H9 (cell line): ENCODE measurements at regions not wholly inside any gene's neighbourhood (a gene's known extent, or its start where the extent isn't known, plus 50 kb on each side); places are given as distances from the start of the nearest gene placed in this dataset.

Source experiments
- DNase-seq: peaks from one replicate; pipeline ENCODE4 v3.0.0-alpha.2; 2017
- H2AFZ ChIP-seq: one replicate; pipeline ENCODE4 v1.6.1; 2013; ENCODE audit warnings: mild to moderate bottlenecking, low read length, control low read depth, moderate library complexity
- H2AK5ac ChIP-seq: 2 replicates; pipeline ENCODE4 v1.6.1; 2013; ENCODE audit warnings: low read length, control low read depth, mixed read lengths; ENCODE audit not compliant: insufficient read length
- H2BK120ac ChIP-seq: one replicate; pipeline ENCODE4 v1.6.1; 2013; ENCODE audit warnings: low read depth, mild to moderate bottlenecking, low read length, control low read depth, inconsistent platforms; ENCODE audit not compliant: poor library complexity, severe bottlenecking
- H2BK12ac ChIP-seq: 2 replicates; pipeline ENCODE4 v1.6.1; 2013; ENCODE audit warnings: low read length, control low read depth, mixed read lengths, low read depth; ENCODE audit not compliant: insufficient read length
- H2BK15ac ChIP-seq: 2 replicates; pipeline ENCODE4 v1.6.1; 2013; ENCODE audit warnings: low read depth, low read length, control low read depth
- H2BK20ac ChIP-seq: one replicate; pipeline ENCODE4 v1.6.1; 2013; ENCODE audit warnings: low read depth, mild to moderate bottlenecking, low read length, control low read depth, inconsistent platforms; ENCODE audit not compliant: poor library complexity, severe bottlenecking
- H2BK5ac ChIP-seq: 2 replicates; pipeline ENCODE4 v1.6.1; 2013; ENCODE audit warnings: low read length, control low read depth, mixed read lengths; ENCODE audit not compliant: insufficient read length
- H3K14ac ChIP-seq: 2 replicates; pipeline ENCODE4 v1.6.1; 2013; ENCODE audit warnings: low read length, control low read depth; ENCODE audit not compliant: insufficient read depth
- H3K18ac ChIP-seq: 2 replicates; pipeline ENCODE4 v1.6.1; 2013; ENCODE audit warnings: low read depth, mild to moderate bottlenecking, mixed read lengths, low read length, control low read depth; ENCODE audit not compliant: insufficient read length
- H3K23ac ChIP-seq: 2 replicates; pipeline ENCODE4 v1.6.1; 2013; ENCODE audit warnings: low read length, control low read depth, mixed read lengths, low read depth; ENCODE audit not compliant: insufficient read length
- H3K23me2 ChIP-seq: 2 replicates; pipeline ENCODE4 v1.6.1; 2013; ENCODE audit warnings: low read depth, mild to moderate bottlenecking, mixed read lengths, low read length, control low read depth; ENCODE audit not compliant: insufficient read length, poor library complexity, severe bottlenecking
- H3K27ac ChIP-seq: 2 replicates; pipeline ENCODE4 v1.5.1; 2013; ENCODE audit warnings: low read length, control low read depth, mixed read lengths, low read depth; ENCODE audit not compliant: insufficient read length
- H3K27me3 ChIP-seq: 2 replicates; pipeline ENCODE4 v1.6.1; 2013; ENCODE audit warnings: low read length, control low read depth, inconsistent platforms; ENCODE audit not compliant: insufficient read depth
- H3K4ac ChIP-seq: 2 replicates; pipeline ENCODE4 v1.6.1; 2013; ENCODE audit warnings: low read depth, mild to moderate bottlenecking, control low read depth, inconsistent platforms, low read length, moderate library complexity
- H3K4me1 ChIP-seq: 2 replicates; pipeline ENCODE4 v1.6.1; 2013; ENCODE audit warnings: low read length, control low read depth, inconsistent platforms; ENCODE audit not compliant: insufficient read depth
- H3K4me2 ChIP-seq: 2 replicates; pipeline ENCODE4 v1.6.1; 2013; ENCODE audit warnings: low read length, control low read depth, mixed read lengths; ENCODE audit not compliant: insufficient read length, insufficient read depth
- H3K56ac ChIP-seq: 2 replicates; pipeline ENCODE4 v1.6.1; 2013; ENCODE audit warnings: low read depth, mild to moderate bottlenecking, mixed read lengths, low read length, control low read depth; ENCODE audit not compliant: insufficient read length
- H3K79me1 ChIP-seq: 2 replicates; pipeline ENCODE4 v1.6.1; 2013; ENCODE audit warnings: low read depth, mild to moderate bottlenecking, moderate library complexity, low read length, control low read depth, inconsistent platforms; ENCODE audit not compliant: insufficient read depth, poor library complexity, severe bottlenecking
- H3K79me2 ChIP-seq: 2 replicates; pipeline ENCODE4 v1.6.1; 2013; ENCODE audit warnings: low read length, control low read depth, inconsistent platforms; ENCODE audit not compliant: insufficient read depth
- H3K9ac ChIP-seq: 2 replicates; pipeline ENCODE4 v1.6.1; 2013; ENCODE audit warnings: low read length, control low read depth, mixed read lengths; ENCODE audit not compliant: insufficient read length; ENCODE audit errors: extremely low read depth
- H3K9me3 ChIP-seq: one replicate; pipeline ENCODE4 v1.6.1; 2013; ENCODE audit warnings: low read depth, low read length, inconsistent platforms; ENCODE audit not compliant: control insufficient read depth
- H3T11ph ChIP-seq: one replicate; pipeline ENCODE4 v1.6.1; 2013; ENCODE audit warnings: mild to moderate bottlenecking, low read length, control low read depth, inconsistent platforms
- H4K20me1 ChIP-seq: one replicate; pipeline ENCODE4 v1.6.1; 2013; ENCODE audit not compliant: control insufficient read depth, insufficient read length, insufficient read depth
- H4K5ac ChIP-seq: 2 replicates; pipeline ENCODE4 v1.6.1; 2013; ENCODE audit warnings: low read depth, mild to moderate bottlenecking, mixed read lengths, low read length, control low read depth; ENCODE audit not compliant: insufficient read length
- H4K8ac ChIP-seq: replicated peaks from 2 replicates; pipeline ENCODE4 v1.6.1; 2013; ENCODE audit warnings: low read length, control low read depth, mixed read lengths, low read depth; ENCODE audit not compliant: insufficient read length
- H4K91ac ChIP-seq: 2 replicates; pipeline ENCODE4 v1.6.1; 2013; ENCODE audit warnings: low read depth, mild to moderate bottlenecking, moderate library complexity, mixed read lengths, low read length, control low read depth; ENCODE audit not compliant: insufficient read length
- H3K27ac Mint-ChIP-seq, 3 experiments: 2 replicates in 2 of 3; 3 replicates in 1 of 3; pipeline ENCODE4 v1.8.0; 2020 to 2021; ENCODE audit warnings: mixed read lengths in 3 of 3, mild to moderate bottlenecking in 1 of 3, moderate library complexity in 1 of 3
- H3K27me3 Mint-ChIP-seq: 2 replicates; pipeline ENCODE4 v1.8.0; 2021; ENCODE audit warnings: low read depth, mild to moderate bottlenecking, moderate library complexity, mixed read lengths
- H3K36me3 Mint-ChIP-seq, 3 experiments: 2 replicates in 2 of 3; 3 replicates in 1 of 3; pipeline ENCODE4 v1.8.0; 2020 to 2021; ENCODE audit warnings: low read depth in 3 of 3, mixed read lengths in 3 of 3; ENCODE audit not compliant: insufficient read depth in 1 of 3
- H3K4me1 Mint-ChIP-seq, 2 experiments: 2 replicates each; pipeline ENCODE4 v1.8.0; 2020; ENCODE audit warnings: mixed read lengths in 2 of 2
- H3K4me3 Mint-ChIP-seq, 2 experiments: 2 replicates in 1 of 2; 3 replicates in 1 of 2; pipeline ENCODE4 v1.8.0; 2020 to 2021; ENCODE audit warnings: mild to moderate bottlenecking in 2 of 2, mixed read lengths in 2 of 2, moderate library complexity in 1 of 2
- H3K9me3 Mint-ChIP-seq, 2 experiments: 2 replicates in 1 of 2; 3 replicates in 1 of 2; pipeline ENCODE4 v1.8.0; 2020; ENCODE audit warnings: mild to moderate bottlenecking in 2 of 2, mixed read lengths in 2 of 2, moderate library complexity in 1 of 2
- WGBS: extraction: QIAGEN DNeasy Blood & Tissue Kit; methylation state at CpG from one replicate; pipeline ENCODE4 v1.1.7; 2013; ENCODE audit warnings: missing lambda C conversion rate, low lambda C conversion rate, mixed read lengths; ENCODE audit not compliant: insufficient read length; ENCODE audit errors: extremely low coverage; 5-methylcytosine and 5-hydroxymethylcytosine counted together
- TF ChIP-seq, protein P1 (sequence below): fragments of 200-600 bp; sonication (generic); conservative IDR thresholded peaks from 3 replicates; pipeline ENCODE4 v1.8.0; 2021; ENCODE audit warnings: antibody characterized with exemption, mild to moderate bottlenecking

DNA sequence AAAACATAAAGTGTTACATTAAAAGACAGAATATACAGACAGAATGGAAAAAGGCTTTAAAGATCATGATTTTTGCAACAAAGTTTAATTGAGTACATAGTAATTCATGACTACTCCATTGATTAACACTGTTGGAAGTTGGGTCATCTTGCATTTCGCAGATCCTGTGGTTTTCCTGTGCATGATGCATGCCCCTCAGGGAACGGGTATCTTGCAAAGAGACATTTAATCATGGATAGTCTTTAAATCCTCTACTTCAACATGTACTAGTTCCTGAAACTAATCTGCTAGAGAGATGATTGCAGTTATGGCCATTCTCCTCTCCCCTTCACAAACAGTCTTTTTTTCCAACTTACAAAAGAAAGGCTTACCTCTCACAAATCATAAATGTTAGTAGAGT is 155.6 kb upstream of the DSEL start:
- no peak overlapping the region for H3K4me3 Mint-ChIP-seq
- H3K23me2 ChIP-seq, result no peaks in the 10 kb centered on the region
- no peak overlapping the region for H4K8ac ChIP-seq
- no peak overlapping the region for H3K27ac ChIP-seq
- H2BK15ac ChIP-seq, result no peak overlapping the region
- no peak overlapping the region for H2BK5ac ChIP-seq
- H3K56ac ChIP-seq, result no peak overlapping the region
- H3K18ac ChIP-seq, result no peak overlapping the region
- peaks cover 5 to 7% of the 10 kb centered on the region in 2 experiments for H3K4me1 Mint-ChIP-seq
- H3K9ac ChIP-seq, result no peak overlapping the region
- H3K23ac ChIP-seq, result no peak overlapping the region
- no peaks in the 10 kb centered on the region for H3K27me3 Mint-ChIP-seq
- no peaks in the 10 kb centered on the region for H3K27me3 ChIP-seq
- H3K9me3 Mint-ChIP-seq, result no peaks in the 10 kb centered on the region
- H2BK20ac ChIP-seq, result no peak overlapping the region
- no peak overlapping the region for H4K91ac ChIP-seq
- no peak overlapping the region for H3K14ac ChIP-seq
- no peak overlapping the region for H2AFZ ChIP-seq
- no peaks in the 10 kb centered on the region for H4K20me1 ChIP-seq
- H3K27ac Mint-ChIP-seq, result no peak overlapping the region
- H3K79me1 ChIP-seq, result no peaks in the 10 kb centered on the region
- H2BK12ac ChIP-seq, result no peak overlapping the region
- TF ChIP-seq, protein P1, sequence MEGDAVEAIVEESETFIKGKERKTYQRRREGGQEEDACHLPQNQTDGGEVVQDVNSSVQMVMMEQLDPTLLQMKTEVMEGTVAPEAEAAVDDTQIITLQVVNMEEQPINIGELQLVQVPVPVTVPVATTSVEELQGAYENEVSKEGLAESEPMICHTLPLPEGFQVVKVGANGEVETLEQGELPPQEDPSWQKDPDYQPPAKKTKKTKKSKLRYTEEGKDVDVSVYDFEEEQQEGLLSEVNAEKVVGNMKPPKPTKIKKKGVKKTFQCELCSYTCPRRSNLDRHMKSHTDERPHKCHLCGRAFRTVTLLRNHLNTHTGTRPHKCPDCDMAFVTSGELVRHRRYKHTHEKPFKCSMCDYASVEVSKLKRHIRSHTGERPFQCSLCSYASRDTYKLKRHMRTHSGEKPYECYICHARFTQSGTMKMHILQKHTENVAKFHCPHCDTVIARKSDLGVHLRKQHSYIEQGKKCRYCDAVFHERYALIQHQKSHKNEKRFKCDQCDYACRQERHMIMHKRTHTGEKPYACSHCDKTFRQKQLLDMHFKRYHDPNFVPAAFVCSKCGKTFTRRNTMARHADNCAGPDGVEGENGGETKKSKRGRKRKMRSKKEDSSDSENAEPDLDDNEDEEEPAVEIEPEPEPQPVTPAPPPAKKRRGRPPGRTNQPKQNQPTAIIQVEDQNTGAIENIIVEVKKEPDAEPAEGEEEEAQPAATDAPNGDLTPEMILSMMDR, result no peak
- no peaks in the 10 kb centered on the region for H3K79me2 ChIP-seq
- no peak overlapping the region for H3K4me2 ChIP-seq
- peaks cover 7% of the 10 kb centered on the region; the same call in 1 of the 2 replicates for H3K4me1 ChIP-seq
- no CpG with 5 or more reads among the region's 2 CpGs for WGBS
- H3K36me3 Mint-ChIP-seq, result no peaks in the 10 kb centered on the region
- H2AK5ac ChIP-seq, result no peak overlapping the region
- no peaks in the 10 kb centered on the region for H3K9me3 ChIP-seq
- peak overlapping the region; percentile 48 for H2BK120ac ChIP-seq
- H3T11ph ChIP-seq, result no peak overlapping the region
- H4K5ac ChIP-seq, result no peak overlapping the region
- no peak overlapping the region for H3K4ac ChIP-seq
- no peak for DNase-seq
